ENCODE measurements at regions not wholly inside any gene's neighbourhood (a gene's known extent, or its start where the extent isn't known, plus 50 kb on each side); places are given as distances from the start of the nearest gene placed in this dataset.

DNA sequence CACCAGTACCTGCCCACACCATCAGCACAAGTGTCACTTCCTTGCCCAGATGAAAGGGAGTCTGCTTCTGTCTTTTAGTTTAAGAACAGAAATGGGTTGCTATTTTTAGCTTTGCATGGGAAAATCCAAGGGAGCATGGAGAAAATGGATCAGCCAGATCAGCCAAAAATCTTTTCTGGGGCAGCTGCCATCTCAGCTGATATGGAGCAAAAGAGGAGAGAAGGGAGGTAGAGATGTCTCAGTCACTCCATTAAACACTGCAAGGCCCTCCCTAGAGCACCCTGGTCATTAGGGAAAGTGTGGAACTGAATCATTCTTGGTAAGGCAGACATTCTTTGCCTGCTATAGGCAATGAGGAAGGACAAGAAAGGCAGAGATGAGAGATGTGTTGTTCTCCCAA lies 79.9 kb downstream of the CTAGE1 start:
- Mint-ChIP-seq H3K27ac (ENCODE audit: low read depth, unreplicated experiment) (no peak overlapping the region), H3K36me3 (ENCODE audit: insufficient read depth, unreplicated experiment) (no peaks in the 10 kb centered on the region), H3K4me3 (ENCODE audit: unreplicated experiment) (no peak overlapping the region), H3K9me3 (ENCODE audit: unreplicated experiment) (no peaks in the 10 kb centered on the region), H3K4me1 (ENCODE audit: insufficient read depth, unreplicated experiment) (peaks cover 10% of the 10 kb centered on the region), H3K27me3 (ENCODE audit: insufficient read depth, unreplicated experiment) (peaks cover 14% of the 10 kb centered on the region)
- DNase-seq (ENCODE audit: unreplicated experiment) = no peak
- POLR2A ChIA-PET = no interaction called here
- intact Hi-C loops (cut with micrococcal nuclease) = no loop called here
- TF ChIP-seq, protein P1, sequence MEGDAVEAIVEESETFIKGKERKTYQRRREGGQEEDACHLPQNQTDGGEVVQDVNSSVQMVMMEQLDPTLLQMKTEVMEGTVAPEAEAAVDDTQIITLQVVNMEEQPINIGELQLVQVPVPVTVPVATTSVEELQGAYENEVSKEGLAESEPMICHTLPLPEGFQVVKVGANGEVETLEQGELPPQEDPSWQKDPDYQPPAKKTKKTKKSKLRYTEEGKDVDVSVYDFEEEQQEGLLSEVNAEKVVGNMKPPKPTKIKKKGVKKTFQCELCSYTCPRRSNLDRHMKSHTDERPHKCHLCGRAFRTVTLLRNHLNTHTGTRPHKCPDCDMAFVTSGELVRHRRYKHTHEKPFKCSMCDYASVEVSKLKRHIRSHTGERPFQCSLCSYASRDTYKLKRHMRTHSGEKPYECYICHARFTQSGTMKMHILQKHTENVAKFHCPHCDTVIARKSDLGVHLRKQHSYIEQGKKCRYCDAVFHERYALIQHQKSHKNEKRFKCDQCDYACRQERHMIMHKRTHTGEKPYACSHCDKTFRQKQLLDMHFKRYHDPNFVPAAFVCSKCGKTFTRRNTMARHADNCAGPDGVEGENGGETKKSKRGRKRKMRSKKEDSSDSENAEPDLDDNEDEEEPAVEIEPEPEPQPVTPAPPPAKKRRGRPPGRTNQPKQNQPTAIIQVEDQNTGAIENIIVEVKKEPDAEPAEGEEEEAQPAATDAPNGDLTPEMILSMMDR (IDR thresholded peaks at IDR 0.05; ENCODE audit: unreplicated experiment) = no peak
- CTCF ChIA-PET = interaction anchor here (0.6 kb wide), 1 partner anchor 37 kb away, joined by 4 read pairs; no protein-coding TSS in a partner anchor
- no TSS peak for BruUV-seq (replicated peaks)

DNA sequence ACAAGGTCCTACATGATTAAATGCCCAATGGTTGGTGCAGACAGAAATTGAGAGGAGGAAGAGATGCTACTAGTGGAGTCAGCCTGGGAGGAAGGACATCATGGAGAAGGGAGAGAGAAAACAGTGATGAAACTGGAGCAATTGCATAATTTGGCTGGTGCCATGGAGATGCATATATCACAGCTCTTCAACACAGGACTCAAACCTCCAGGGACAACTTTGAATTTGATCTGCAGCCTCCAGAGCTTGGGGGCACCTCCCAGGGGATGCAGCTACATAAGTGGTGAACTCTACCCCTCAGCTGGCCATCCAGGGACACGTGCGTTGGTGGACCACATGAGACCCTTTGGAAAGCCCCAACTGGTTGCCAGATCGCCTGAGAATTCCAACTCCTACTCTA lies 80.4 kb downstream of the CTAGE1 start:
- ChIA-PET CTCF (no interaction called here), POLR2A (no interaction called here)
- DNase-seq (ENCODE audit: unreplicated experiment) = no peak
- Mint-ChIP-seq H3K9me3 (ENCODE audit: unreplicated experiment) (no peaks in the 10 kb centered on the region), H3K4me1 (ENCODE audit: insufficient read depth, unreplicated experiment) (peaks cover 4% of the 10 kb centered on the region), H3K27me3 (ENCODE audit: insufficient read depth, unreplicated experiment) (peaks cover 14% of the 10 kb centered on the region), H3K36me3 (ENCODE audit: insufficient read depth, unreplicated experiment) (no peaks in the 10 kb centered on the region), H3K4me3 (ENCODE audit: unreplicated experiment) (no peak overlapping the region), H3K27ac (ENCODE audit: low read depth, unreplicated experiment) (no peak overlapping the region)
- BruUV-seq (replicated peaks) = no TSS peak
- intact Hi-C loops (cut with micrococcal nuclease) = no loop called here
- TF ChIP-seq, protein P1 (IDR thresholded peaks at IDR 0.05; ENCODE audit: unreplicated experiment) = no peak

DNA sequence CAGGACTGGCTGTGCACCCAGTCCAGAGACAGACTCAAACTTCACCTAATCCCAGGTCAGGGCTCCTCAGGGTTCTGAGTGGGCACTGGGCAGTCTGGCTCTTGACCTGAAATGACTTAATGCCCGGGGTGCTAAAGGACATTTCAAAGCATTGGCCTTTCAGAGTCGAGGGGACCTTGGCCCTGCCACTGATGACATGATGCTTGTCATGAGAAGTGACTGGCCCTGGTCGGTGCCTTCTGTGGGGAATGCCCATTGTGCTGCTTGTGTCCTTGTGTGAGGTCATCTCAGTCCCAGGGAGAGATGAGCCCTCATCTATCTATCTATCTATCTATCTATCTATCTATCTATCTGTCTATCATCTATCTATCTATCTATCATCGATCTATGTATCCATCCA lies 81.3 kb downstream of the CTAGE1 start:
- intact Hi-C loops (cut with micrococcal nuclease) = no loop called here
- no peak overlapping the region for H3K27ac Mint-ChIP-seq (ENCODE audit: low read depth, unreplicated experiment)
- TF ChIP-seq, protein P1 (IDR thresholded peaks at IDR 0.05; ENCODE audit: unreplicated experiment) = no peak
- CTCF ChIA-PET = no interaction called here
- no peak for DNase-seq (ENCODE audit: unreplicated experiment)
- peaks cover 14% of the 10 kb centered on the region for H3K27me3 Mint-ChIP-seq (ENCODE audit: insufficient read depth, unreplicated experiment)
- POLR2A ChIA-PET = no interaction called here
- no peaks in the 10 kb centered on the region for H3K4me1 Mint-ChIP-seq (ENCODE audit: insufficient read depth, unreplicated experiment)
- no peaks in the 10 kb centered on the region for H3K36me3 Mint-ChIP-seq (ENCODE audit: insufficient read depth, unreplicated experiment)
- no peaks in the 10 kb centered on the region for H3K9me3 Mint-ChIP-seq (ENCODE audit: unreplicated experiment)
- H3K4me3 Mint-ChIP-seq (ENCODE audit: unreplicated experiment) = no peak overlapping the region
- BruUV-seq (replicated peaks) = no TSS peak

DNA sequence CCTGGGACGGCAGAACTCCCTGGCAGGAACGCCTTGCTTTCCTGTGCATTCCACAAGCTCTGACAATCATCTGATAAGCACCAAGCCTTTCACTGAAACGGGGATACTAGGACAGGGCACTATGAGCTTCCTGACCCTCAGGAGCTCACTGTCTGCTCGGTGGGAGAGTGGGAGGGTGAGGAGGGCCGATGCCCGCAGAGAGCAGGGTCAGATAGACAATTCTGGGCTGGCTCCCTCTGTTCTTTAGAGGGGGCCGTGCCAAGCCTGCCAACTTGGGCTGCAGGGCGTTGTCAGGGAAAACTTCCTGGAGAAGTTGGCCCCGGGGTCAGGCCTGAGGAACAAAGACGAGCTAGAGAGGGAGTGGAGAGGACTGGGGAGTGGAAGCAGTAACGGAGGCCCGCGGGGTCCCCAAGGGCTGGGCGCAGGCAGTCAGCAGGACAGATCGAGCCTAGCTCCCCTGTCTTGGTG lies 82.0 kb downstream of the CTAGE1 start:
- H3K4me1 Mint-ChIP-seq (ENCODE audit: insufficient read depth, unreplicated experiment) = no peaks in the 10 kb centered on the region
- BruUV-seq (replicated peaks) = no TSS peak
- CTCF ChIA-PET = interaction anchor here (0.7 kb wide), 1 partner anchor 152 kb away, joined by 3 read pairs; no protein-coding TSS in a partner anchor
- no peak overlapping the region for H3K27ac Mint-ChIP-seq (ENCODE audit: low read depth, unreplicated experiment)
- H3K27me3 Mint-ChIP-seq (ENCODE audit: insufficient read depth, unreplicated experiment) = peaks cover 14% of the 10 kb centered on the region
- DNase-seq (ENCODE audit: unreplicated experiment) = no peak
- TF ChIP-seq, protein P1 (IDR thresholded peaks at IDR 0.05; ENCODE audit: unreplicated experiment) = no peak
- H3K9me3 Mint-ChIP-seq (ENCODE audit: unreplicated experiment) = no peaks in the 10 kb centered on the region
- intact Hi-C loops (cut with micrococcal nuclease) = no loop called here
- POLR2A ChIA-PET = interaction anchor here (0.6 kb wide), 1 partner anchor 45 kb away, joined by 4 read pairs; no protein-coding TSS in a partner anchor
- no peak overlapping the region for H3K4me3 Mint-ChIP-seq (ENCODE audit: unreplicated experiment)
- H3K36me3 Mint-ChIP-seq (ENCODE audit: insufficient read depth, unreplicated experiment) = no peaks in the 10 kb centered on the region

Measured in MCF 10A (cell line).